ENCODE measurements at regions not wholly inside any gene's neighbourhood (a gene's known extent, or its start where the extent isn't known, plus 50 kb on each side); places are given as distances from the start of the nearest gene placed in this dataset.

DNA sequence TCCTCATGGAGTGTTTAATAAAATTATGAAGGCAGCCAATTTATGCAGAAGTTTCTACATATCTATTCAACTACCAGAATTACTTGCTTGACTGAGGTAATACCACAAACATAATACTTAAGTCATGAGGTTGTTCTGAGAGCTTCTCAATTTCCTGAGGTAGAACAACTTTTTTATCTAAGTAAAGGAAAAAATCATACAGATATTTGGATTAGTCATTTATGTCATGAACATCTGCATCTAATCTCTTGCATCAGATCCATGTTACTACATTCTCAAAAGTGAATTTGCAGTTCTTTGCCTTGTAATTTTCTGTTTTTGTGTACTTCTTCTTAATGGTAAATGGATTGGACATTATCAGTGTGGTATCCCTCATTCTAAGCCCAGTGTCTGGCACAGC is 60.4 kb upstream of the RGMB start:
- H3K27ac ChIP-seq (ENCODE audit: extremely low read depth, low read depth, low read length), result no peak overlapping the region
- POLR2A ChIA-PET, result no interaction called here
- CTCF ChIA-PET, result no interaction called here

DNA sequence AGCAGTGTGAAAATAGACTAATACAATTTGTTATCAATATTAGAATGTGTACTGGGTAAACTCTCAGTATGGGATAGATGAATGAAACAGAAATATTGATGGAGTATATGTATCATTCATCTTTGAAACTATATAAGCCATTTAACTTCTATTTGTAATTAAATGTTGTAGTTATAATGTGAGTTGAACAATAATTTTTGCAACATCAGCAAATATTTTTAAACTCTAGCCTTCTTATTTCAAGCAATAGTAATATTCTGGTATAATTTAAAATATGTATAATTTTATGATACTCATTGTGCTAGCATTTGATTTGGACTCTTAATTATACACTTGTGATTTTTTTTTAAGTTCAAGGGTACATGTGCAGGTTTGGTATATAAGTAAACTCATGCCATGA is 59.6 kb upstream of the RGMB start:
- H3K27ac ChIP-seq (ENCODE audit: extremely low read depth, low read depth, low read length), result no peak overlapping the region
- H3K4me1 ChIP-seq (ENCODE audit: control insufficient read depth, insufficient read depth, low read length), result no peaks in the 10 kb centered on the region
- CTCF ChIA-PET, result interaction anchor here (0.6 kb wide), 1 partner anchor 649 kb away, joined by 3 read pairs; no protein-coding TSS in a partner anchor
- no peaks in the 10 kb centered on the region for H3K9me3 ChIP-seq (ENCODE audit: control insufficient read depth, insufficient read depth, low read depth, low read length)
- H3K4me3 ChIP-seq (ENCODE audit: low read depth, low read length), result no peak overlapping the region
- no peaks in the 10 kb centered on the region for H3K36me3 ChIP-seq (ENCODE audit: control insufficient read depth in 2 of 2, insufficient read depth in 1 of 2, low read length in 2 of 2)
- TF ChIP-seq ZNF830 (tag by site-specific recombination; IDR thresholded peaks at IDR 0.05; ENCODE audit: low read depth) (no peak), OVOL3 (tag by site-specific recombination; IDR thresholded peaks at IDR 0.05) (no peak), ZNF394 (tag by site-specific recombination; IDR thresholded peaks at IDR 0.05; ENCODE audit: borderline replicate concordance) (no peak), ZNF416 (tag by site-specific recombination; IDR thresholded peaks at IDR 0.05) (no peak), ZNF555 (tag by site-specific recombination; conservative IDR thresholded peaks at IDR 0.05) (no peak), ZNF223 (tag by site-specific recombination; IDR thresholded peaks at IDR 0.05) (no peak), ZBTB17 (tag by site-specific recombination; IDR thresholded peaks at IDR 0.05) (no peak)
- TF ChIP-seq, protein P1, sequence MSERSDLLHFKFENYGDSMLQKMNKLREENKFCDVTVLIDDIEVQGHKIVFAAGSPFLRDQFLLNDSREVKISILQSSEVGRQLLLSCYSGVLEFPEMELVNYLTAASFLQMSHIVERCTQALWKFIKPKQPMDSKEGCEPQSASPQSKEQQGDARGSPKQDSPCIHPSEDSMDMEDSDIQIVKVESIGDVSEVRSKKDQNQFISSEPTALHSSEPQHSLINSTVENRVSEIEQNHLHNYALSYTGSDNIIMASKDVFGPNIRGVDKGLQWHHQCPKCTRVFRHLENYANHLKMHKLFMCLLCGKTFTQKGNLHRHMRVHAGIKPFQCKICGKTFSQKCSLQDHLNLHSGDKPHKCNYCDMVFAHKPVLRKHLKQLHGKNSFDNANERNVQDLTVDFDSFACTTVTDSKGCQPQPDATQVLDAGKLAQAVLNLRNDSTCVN (tag by site-specific recombination; optimal IDR thresholded peaks at IDR 0.05), result no peak
- TF ChIP-seq, protein P2, sequence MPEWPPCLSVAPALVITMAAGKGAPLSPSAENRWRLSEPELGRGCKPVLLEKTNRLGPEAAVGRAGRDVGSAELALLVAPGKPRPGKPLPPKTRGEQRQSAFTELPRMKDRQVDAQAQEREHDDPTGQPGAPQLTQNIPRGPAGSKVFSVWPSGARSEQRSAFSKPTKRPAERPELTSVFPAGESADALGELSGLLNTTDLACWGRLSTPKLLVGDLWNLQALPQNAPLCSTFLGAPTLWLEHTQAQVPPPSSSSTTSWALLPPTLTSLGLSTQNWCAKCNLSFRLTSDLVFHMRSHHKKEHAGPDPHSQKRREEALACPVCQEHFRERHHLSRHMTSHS (tag by site-specific recombination; IDR thresholded peaks at IDR 0.05), result no peak
- POLR2A ChIA-PET, result no interaction called here

More for the DNA sequence above, 60.4 kb upstream of the RGMB start:
- TF ChIP-seq ZBTB49 (tag by site-specific recombination; IDR thresholded peaks at IDR 0.05; ENCODE audit: low read depth) (no peak), ZFHX2 (tag by site-specific recombination; conservative IDR thresholded peaks at IDR 0.05) (no peak), ZNF214 (tag by site-specific recombination; IDR thresholded peaks at IDR 0.05; ENCODE audit: borderline replicate concordance) (no peak), KLF1 (tag by site-specific recombination; IDR thresholded peaks at IDR 0.05) (no peak), HOXA7 (CRISPR knock-in tag; IDR thresholded peaks at IDR 0.05; ENCODE audit: borderline replicate concordance) (no peak), ZNF629 (tag by site-specific recombination; IDR thresholded peaks at IDR 0.05) (no peak)
- Histone ChIP-seq H3K4me1 (ENCODE audit: control insufficient read depth, insufficient read depth, low read length) (no peaks in the 10 kb centered on the region), H3K9me3 (ENCODE audit: control insufficient read depth, insufficient read depth, low read depth, low read length) (no peaks in the 10 kb centered on the region), H3K36me3 (ENCODE audit: control insufficient read depth in 2 of 2, insufficient read depth in 1 of 2, low read length in 2 of 2) (no peaks in the 10 kb centered on the region), H3K4me3 (ENCODE audit: low read depth, low read length) (no peak overlapping the region)

- Histone ChIP-seq H3K4me3 (ENCODE audit: low read depth, low read length) (no peak overlapping the region), H3K27ac (ENCODE audit: extremely low read depth, low read depth, low read length) (no peak overlapping the region), H3K9me3 (ENCODE audit: control insufficient read depth, insufficient read depth, low read depth, low read length) (no peaks in the 10 kb centered on the region), H3K4me1 (ENCODE audit: control insufficient read depth, insufficient read depth, low read length) (no peaks in the 10 kb centered on the region), H3K36me3 (ENCODE audit: control insufficient read depth in 2 of 2, insufficient read depth in 1 of 2, low read length in 2 of 2) (no peaks in the 10 kb centered on the region)
- ChIA-PET CTCF (interaction anchor here (0.6 kb wide), 3 partner anchors 187 to 1296 kb away, joined by 3 to 4 read pairs (median 3); no protein-coding TSS in a partner anchor), POLR2A (no interaction called here)
- TF ChIP-seq ZIC2 (tag by site-specific recombination; IDR thresholded peaks at IDR 0.05), result no peak
- no peak for TF ChIP-seq ZNF341 (tag by site-specific recombination; IDR thresholded peaks at IDR 0.05; ENCODE audit: low read depth)
- no peak for TF ChIP-seq ZNF654 (tag by site-specific recombination; IDR thresholded peaks at IDR 0.05; ENCODE audit: low read depth)
- no peak for TF ChIP-seq GLI2 (tag by site-specific recombination; IDR thresholded peaks at IDR 0.05; ENCODE audit: borderline replicate concordance, low read depth)
- no peak for TF ChIP-seq ZNF544 (tag by site-specific recombination; IDR thresholded peaks at IDR 0.05)
- no peak for TF ChIP-seq HOXD13 (CRISPR knock-in tag; IDR thresholded peaks at IDR 0.05; ENCODE audit: borderline replicate concordance)
- no peak for TF ChIP-seq TCF7L2 (IDR thresholded peaks at IDR 0.05; ENCODE audit: borderline replicate concordance, low read depth, low read length)
- TF ChIP-seq KLF8 (tag by site-specific recombination; IDR thresholded peaks at IDR 0.05), result no peak
- no peak for TF ChIP-seq ZNF600 (tag by site-specific recombination; IDR thresholded peaks at IDR 0.05)
- no peak for TF ChIP-seq ZNF660 (tag by site-specific recombination; IDR thresholded peaks at IDR 0.05)
- TF ChIP-seq ZBTB10 (tag by site-specific recombination; IDR thresholded peaks at IDR 0.05), result no peak
- no peak for TF ChIP-seq ZNF10 (tag by site-specific recombination; IDR thresholded peaks at IDR 0.05)
Measured at GRCh38 chr5:98714710-98715288, 58.7 kb upstream of the RGMB start.
